ENCODE measurements at regions not wholly inside any gene's neighbourhood (a gene's known extent, or its start where the extent isn't known, plus 50 kb on each side); places are given as distances from the start of the nearest gene placed in this dataset.

DNA sequence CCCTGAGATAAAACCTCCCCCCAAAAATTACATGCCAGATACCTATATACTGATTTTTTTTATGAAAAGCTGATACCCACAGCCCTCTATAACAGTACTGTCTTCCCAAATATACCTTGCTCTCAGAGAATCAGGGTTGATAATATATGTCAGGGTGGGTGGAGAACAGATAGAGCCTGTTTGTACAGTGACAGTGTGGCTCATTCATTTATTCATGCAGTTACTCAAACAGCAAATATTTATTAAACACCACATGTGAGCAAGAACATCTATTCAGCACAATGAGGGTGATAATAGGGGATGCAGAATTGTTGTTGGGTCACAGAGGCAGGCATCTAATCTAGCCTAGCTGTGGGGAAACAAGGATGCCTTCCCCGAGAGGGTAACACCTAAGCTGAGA is 334.2 kb downstream of the MAFB start:
- TF ChIP-seq POLR2A (IDR thresholded peaks at IDR 0.05): no peak
- TF ChIP-seq CTCF (IDR thresholded peaks at IDR 0.05): no peak
- TF ChIP-seq EP300 (IDR thresholded peaks at IDR 0.05): no peak

Data from sigmoid colon (tissue), 4 donors.